ENCODE measurements at regions not wholly inside any gene's neighbourhood (a gene's known extent, or its start where the extent isn't known, plus 50 kb on each side); places are given as distances from the start of the nearest gene placed in this dataset.

GRCh38 chr10:58936364-58936763 lies 240.1 kb upstream of the PHYHIPL start:
- TF ChIP-seq, protein P1, sequence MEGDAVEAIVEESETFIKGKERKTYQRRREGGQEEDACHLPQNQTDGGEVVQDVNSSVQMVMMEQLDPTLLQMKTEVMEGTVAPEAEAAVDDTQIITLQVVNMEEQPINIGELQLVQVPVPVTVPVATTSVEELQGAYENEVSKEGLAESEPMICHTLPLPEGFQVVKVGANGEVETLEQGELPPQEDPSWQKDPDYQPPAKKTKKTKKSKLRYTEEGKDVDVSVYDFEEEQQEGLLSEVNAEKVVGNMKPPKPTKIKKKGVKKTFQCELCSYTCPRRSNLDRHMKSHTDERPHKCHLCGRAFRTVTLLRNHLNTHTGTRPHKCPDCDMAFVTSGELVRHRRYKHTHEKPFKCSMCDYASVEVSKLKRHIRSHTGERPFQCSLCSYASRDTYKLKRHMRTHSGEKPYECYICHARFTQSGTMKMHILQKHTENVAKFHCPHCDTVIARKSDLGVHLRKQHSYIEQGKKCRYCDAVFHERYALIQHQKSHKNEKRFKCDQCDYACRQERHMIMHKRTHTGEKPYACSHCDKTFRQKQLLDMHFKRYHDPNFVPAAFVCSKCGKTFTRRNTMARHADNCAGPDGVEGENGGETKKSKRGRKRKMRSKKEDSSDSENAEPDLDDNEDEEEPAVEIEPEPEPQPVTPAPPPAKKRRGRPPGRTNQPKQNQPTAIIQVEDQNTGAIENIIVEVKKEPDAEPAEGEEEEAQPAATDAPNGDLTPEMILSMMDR (conservative IDR thresholded peaks at IDR 0.05 in 1 of 2, IDR thresholded peaks at IDR 0.05 in 1 of 2; ENCODE audit: extremely low read depth in 1 of 2, insufficient read depth in 1 of 2, low read depth in 1 of 2, low read length in 2 of 2) = no peak
- no peak for TF ChIP-seq EZH2 (IDR thresholded peaks at IDR 0.05; ENCODE audit: borderline replicate concordance, low read length)

All from mammary epithelial cell (primary cell).